HUES48 (cell line): ENCODE measurements at regions not wholly inside any gene's neighbourhood (a gene's known extent, or its start where the extent isn't known, plus 50 kb on each side); places are given as distances from the start of the nearest gene placed in this dataset.
A peak's percentile ranks its signal among the peaks of the same experiment; 100 is the strongest.

Experiments used
- H3K27ac ChIP-seq: one replicate; pipeline ENCODE4 v1.7.0; 2013; ENCODE audit warnings: low read depth, low read length, inconsistent platforms
- H3K27me3 ChIP-seq: 2 replicates; pipeline ENCODE4 v1.6.1; 2013; ENCODE audit warnings: mild to moderate bottlenecking, low read length; ENCODE audit not compliant: control insufficient read depth, insufficient read depth
- H3K36me3 ChIP-seq: 2 replicates; pipeline ENCODE4 v1.6.1; 2013; ENCODE audit warnings: low read length; ENCODE audit not compliant: control insufficient read depth, insufficient read depth
- H3K4me1 ChIP-seq: 2 replicates; pipeline ENCODE4 v1.6.1; 2013; ENCODE audit warnings: mild to moderate bottlenecking, low read length; ENCODE audit not compliant: control insufficient read depth, insufficient read depth
- H3K4me3 ChIP-seq: 2 replicates; pipeline ENCODE4 v1.5.1; 2013; ENCODE audit warnings: mild to moderate bottlenecking, low read depth, low read length
- H3K9ac ChIP-seq: 2 replicates; pipeline ENCODE4 v1.6.1; 2013; ENCODE audit warnings: mild to moderate bottlenecking, low read depth, low read length, moderate library complexity
- H3K9me3 ChIP-seq: 2 replicates; pipeline ENCODE4 v1.6.1; 2013; ENCODE audit warnings: low read length; ENCODE audit not compliant: control insufficient read depth, insufficient read depth

GRCh38 chr2:15042801-15043217 lies 410.3 kb downstream of the LRATD1 start:
- Histone ChIP-seq H3K27ac (peak overlapping the region; percentile 24), H3K4me3 (no peak overlapping the region), H3K9me3 (no peaks in the 10 kb centered on the region), H3K9ac (peak overlapping the region; percentile 6; the same call in 1 of the 2 replicates), H3K27me3 (no peaks in the 10 kb centered on the region), H3K4me1 (peaks cover 27% of the 10 kb centered on the region), H3K36me3 (no peaks in the 10 kb centered on the region)

GRCh38 chr2:15043336-15044058 lies 411.0 kb downstream of the LRATD1 start:
- no peaks in the 10 kb centered on the region for H3K36me3 ChIP-seq
- H3K9me3 ChIP-seq: no peaks in the 10 kb centered on the region
- H3K27me3 ChIP-seq: no peaks in the 10 kb centered on the region
- H3K9ac ChIP-seq: no peak overlapping the region
- no peak overlapping the region for H3K4me3 ChIP-seq
- H3K4me1 ChIP-seq: peaks cover 27% of the 10 kb centered on the region
- peak overlapping the region; percentile 29 for H3K27ac ChIP-seq

GRCh38 chr2:15045054-15045453 lies 412.5 kb downstream of the LRATD1 start:
- H3K27me3 ChIP-seq: no peaks in the 10 kb centered on the region
- H3K4me1 ChIP-seq: peaks cover 27% of the 10 kb centered on the region
- H3K27ac ChIP-seq: no peak overlapping the region
- no peaks in the 10 kb centered on the region for H3K9me3 ChIP-seq
- no peak overlapping the region for H3K9ac ChIP-seq
- H3K4me3 ChIP-seq: no peak overlapping the region
- H3K36me3 ChIP-seq: no peaks in the 10 kb centered on the region

GRCh38 chr2:15047184-15047583 lies 414.7 kb downstream of the LRATD1 start:
- Histone ChIP-seq H3K36me3 (no peaks in the 10 kb centered on the region), H3K4me3 (no peak overlapping the region), H3K4me1 (peaks cover 27% of the 10 kb centered on the region), H3K27me3 (no peaks in the 10 kb centered on the region), H3K27ac (no peak overlapping the region), H3K9me3 (no peaks in the 10 kb centered on the region), H3K9ac (no peak overlapping the region)

- Histone ChIP-seq H3K27ac (no peak overlapping the region), H3K4me3 (no peak overlapping the region), H3K9ac (no peak overlapping the region), H3K27me3 (no peaks in the 10 kb centered on the region), H3K4me1 (peaks cover 20% of the 10 kb centered on the region), H3K9me3 (no peaks in the 10 kb centered on the region), H3K36me3 (no peaks in the 10 kb centered on the region)
These were observed 415.5 kb downstream of the LRATD1 start for GRCh38 chr2:15048000-15048399.

- Histone ChIP-seq H3K4me3 (no peak overlapping the region), H3K27me3 (no peaks in the 10 kb centered on the region)
These were observed 416.8 kb downstream of the LRATD1 start for GRCh38 chr2:15049096-15049993.

GRCh38 chr2:15050483-15050882 lies 418.0 kb downstream of the LRATD1 start:
- H3K4me1 ChIP-seq: no peaks in the 10 kb centered on the region
- H3K4me3 ChIP-seq: no peak overlapping the region
- H3K9me3 ChIP-seq: no peaks in the 10 kb centered on the region
- H3K9ac ChIP-seq: no peak overlapping the region
- H3K36me3 ChIP-seq: no peaks in the 10 kb centered on the region
- H3K27me3 ChIP-seq: no peaks in the 10 kb centered on the region
- H3K27ac ChIP-seq: no peak overlapping the region

More at GRCh38 chr2:15049096-15049993, 416.8 kb downstream of the LRATD1 start:
- H3K4me1 ChIP-seq: peaks cover 6% of the 10 kb centered on the region
- H3K27ac ChIP-seq: no peak overlapping the region
- H3K9ac ChIP-seq: no peak overlapping the region
- H3K9me3 ChIP-seq: no peaks in the 10 kb centered on the region
- H3K36me3 ChIP-seq: no peaks in the 10 kb centered on the region

GRCh38 chr2:15053542-15053941 lies 421.0 kb downstream of the LRATD1 start:
- no peaks in the 10 kb centered on the region for H3K9me3 ChIP-seq
- no peaks in the 10 kb centered on the region for H3K27me3 ChIP-seq
- no peak overlapping the region for H3K27ac ChIP-seq
- no peak overlapping the region for H3K9ac ChIP-seq
- no peaks in the 10 kb centered on the region for H3K4me1 ChIP-seq
- no peaks in the 10 kb centered on the region for H3K36me3 ChIP-seq
- H3K4me3 ChIP-seq: no peak overlapping the region

- Histone ChIP-seq H3K27me3 (no peaks in the 10 kb centered on the region), H3K4me1 (peaks cover 9% of the 10 kb centered on the region), H3K27ac (no peak overlapping the region), H3K9ac (no peak overlapping the region), H3K36me3 (no peaks in the 10 kb centered on the region), H3K9me3 (no peaks in the 10 kb centered on the region), H3K4me3 (no peak overlapping the region)
These were observed 425.7 kb downstream of the LRATD1 start for GRCh38 chr2:15058015-15058720.

GRCh38 chr2:15058721-15059157 lies 426.2 kb downstream of the LRATD1 start:
- no peaks in the 10 kb centered on the region for H3K27me3 ChIP-seq
- no peak overlapping the region for H3K4me3 ChIP-seq
- H3K4me1 ChIP-seq: peaks cover 9% of the 10 kb centered on the region
- no peak overlapping the region for H3K9ac ChIP-seq
- no peaks in the 10 kb centered on the region for H3K36me3 ChIP-seq
- H3K9me3 ChIP-seq: no peaks in the 10 kb centered on the region
- no peak overlapping the region for H3K27ac ChIP-seq
